SK-N-SH (cell line): ENCODE measurements at regions not wholly inside any gene's neighbourhood (a gene's known extent, or its start where the extent isn't known, plus 50 kb on each side); places are given as distances from the start of the nearest gene placed in this dataset.

Experiments used
- CTCF ChIA-PET: fragments of 300-600, 350-600 bp; formaldehyde crosslinking; extraction: SDS; loops from one replicate; lab custom pipeline; 2021; lab: Yijun Ruan, JAX
- POLR2A ChIA-PET: fragments of 350-600 bp; sonication (Branson Sonifier 250); formaldehyde crosslinking; extraction: SDS; loops from one replicate; lab custom pipeline; 2020; ENCODE audit warnings: antibody characterized with exemption, inconsistent platforms; lab: Yijun Ruan, JAX
- DNase-seq: peaks from one replicate; pipeline ENCODE4 v3.0.0; 2012
- H2AFZ ChIP-seq: fragments of 200-600 bp; sonication (generic); 2 replicates; pipeline ENCODE4 v1.8.1; 2016; ENCODE audit warnings: antibody characterized with exemption, mild to moderate bottlenecking, low read depth
- H3F3A ChIP-seq: fragments of 200-600 bp; sonication (generic); replicated peaks from 2 replicates; pipeline ENCODE3; 2016; ENCODE audit warnings: antibody characterized with exemption, mild to moderate bottlenecking; ENCODE audit not compliant: insufficient read depth
- H3K27ac ChIP-seq, 2 experiments: fragments of 200-500 bp in 1 of 2; fragments of 200-600 bp in 1 of 2; sonication (Bioruptor generic) in 1 of 2; sonication (generic), shearing (Covaris generic) in 1 of 2; 2 replicates each; pipeline versions ENCODE4 v1.5.1 to v1.6.1; 2014 to 2016; ENCODE audit warnings: low read depth in 2 of 2, inconsistent platforms in 1 of 2, low read length in 1 of 2, mild to moderate bottlenecking in 1 of 2, mixed read lengths in 1 of 2
- H3K27me3 ChIP-seq: fragments of 200-600 bp; sonication (generic), shearing (Covaris generic); 2 replicates; pipeline ENCODE4 v1.6.1; 2016; ENCODE audit warnings: mixed run types; ENCODE audit not compliant: insufficient read depth
- H3K36me3 ChIP-seq, 2 experiments: fragments of 200-500 bp in 1 of 2; fragments of 200-600 bp in 1 of 2; sonication (Bioruptor generic) in 1 of 2; sonication (generic) in 1 of 2; replicated peaks in 1 of 2; 2 replicates each; pipeline versions ENCODE3 to v1.5.1; 2014 to 2016; ENCODE audit warnings: low read length in 1 of 2, mild to moderate bottlenecking in 1 of 2; ENCODE audit not compliant: insufficient read depth in 2 of 2, control insufficient read depth in 1 of 2
- H3K4me1 ChIP-seq, 2 experiments: fragments of 200-500 bp in 1 of 2; fragments of 200-600 bp in 1 of 2; sonication (Bioruptor generic) in 1 of 2; sonication (generic), shearing (Covaris generic) in 1 of 2; 2 replicates each; pipeline versions ENCODE4 v1.5.1 to v1.6.1; 2014 to 2016; ENCODE audit warnings: low read depth in 1 of 2, low read length in 1 of 2, mixed run types in 1 of 2; ENCODE audit not compliant: insufficient read depth in 2 of 2, control insufficient read depth in 1 of 2
- H3K4me2 ChIP-seq: fragments of 200-600 bp; sonication (generic), shearing (Covaris generic); 2 replicates; pipeline ENCODE4 v1.6.1; 2017; ENCODE audit warnings: mixed run types
- H3K4me3 ChIP-seq, 2 experiments: fragments of 200-500 bp in 1 of 2; fragments of 200-600 bp in 1 of 2; sonication (Bioruptor generic) in 1 of 2; sonication (generic), shearing (Covaris generic) in 1 of 2; 2 replicates each; pipeline versions ENCODE4 v1.5.1 to v1.8.1; 2014 to 2016; ENCODE audit warnings: low read depth in 2 of 2, inconsistent platforms in 1 of 2, low read length in 1 of 2, mild to moderate bottlenecking in 1 of 2, mixed read lengths in 1 of 2, moderate library complexity in 1 of 2
- H3K79me2 ChIP-seq: fragments of 200-600 bp; sonication (generic); 2 replicates; pipeline ENCODE4 v1.8.1; 2017; ENCODE audit warnings: mild to moderate bottlenecking; ENCODE audit not compliant: insufficient read depth
- H3K9ac ChIP-seq: fragments of 200-600 bp; sonication (generic); 2 replicates; pipeline ENCODE4 v1.6.1; 2017; ENCODE audit warnings: mixed run types
- H3K9me2 ChIP-seq: fragments of 200-600 bp; sonication (generic); 2 replicates; pipeline ENCODE4 v1.6.1; 2017; ENCODE audit warnings: mixed run types
- H3K9me3 ChIP-seq: fragments of 200-600 bp; sonication (generic); 2 replicates; pipeline ENCODE4 v1.6.1; 2017; ENCODE audit warnings: mixed run types, mild to moderate bottlenecking, moderate library complexity
- H4K20me1 ChIP-seq: fragments of 200-600 bp; sonication (generic); 2 replicates; pipeline ENCODE4 v1.6.1; 2017; ENCODE audit warnings: mild to moderate bottlenecking, mixed run types; ENCODE audit not compliant: insufficient read depth
- CHD2 ChIP-seq: fragments of 150-350 bp; IDR thresholded peaks from 2 replicates; pipeline ENCODE4 v1.6.1; 2018; ENCODE audit warnings: low read length; ENCODE audit not compliant: partially characterized antibody
- ELF1 ChIP-seq: IDR thresholded peaks from 2 replicates; pipeline ENCODE4 v1.4.0; 2012
- FOXJ3 ChIP-seq: sonication (generic); formaldehyde crosslinking; IDR thresholded peaks from 2 replicates; pipeline ENCODE4 v1.5.1; 2020; ENCODE audit warnings: mild to moderate bottlenecking, missing genetic modification reagents
- GABPA ChIP-seq: IDR thresholded peaks from 2 replicates; pipeline ENCODE4 v1.4.0; 2012; ENCODE audit warnings: low read depth, mild to moderate bottlenecking
- GATA2 ChIP-seq: sonication (generic); formaldehyde crosslinking; IDR thresholded peaks from 2 replicates; pipeline ENCODE4 v1.5.0; 2020; ENCODE audit warnings: mild to moderate bottlenecking, missing genetic modification reagents
- JUND ChIP-seq: IDR thresholded peaks from 2 replicates; pipeline ENCODE4 v1.4.0; 2012
- MXI1 ChIP-seq: IDR thresholded peaks from 2 replicates; pipeline ENCODE4 v1.6.1; 2012; ENCODE audit warnings: mild to moderate bottlenecking, low read depth, low read length, improper control_type of control experiment
- NRF1 ChIP-seq: IDR thresholded peaks from 2 replicates; pipeline ENCODE4 v1.6.1; 2012; ENCODE audit warnings: low read depth, mild to moderate bottlenecking, low read length
- RFX5 ChIP-seq: IDR thresholded peaks from 2 replicates; pipeline ENCODE4 v1.6.1; 2012; ENCODE audit warnings: mild to moderate bottlenecking, improper control_type of control experiment, low read length
- SIN3A ChIP-seq: IDR thresholded peaks from 2 replicates; pipeline ENCODE4 v1.6.1; 2012; ENCODE audit warnings: low read depth, mild to moderate bottlenecking, low read length, moderate library complexity, borderline replicate concordance
- TCF12 ChIP-seq: IDR thresholded peaks from 2 replicates; pipeline ENCODE4 v1.4.0; 2012
- WGBS: methylation state at CpG from one replicate; pipeline ENCODE4 v1.1.6; 2017; ENCODE audit warnings: low lambda C conversion rate; 5-methylcytosine and 5-hydroxymethylcytosine counted together
- TF ChIP-seq, protein P1 (sequence below): IDR thresholded peaks from 2 replicates; pipeline ENCODE4; 2012
- TF ChIP-seq, protein P2 (sequence below): IDR thresholded peaks from 2 replicates; pipeline ENCODE4 v1.4.0; 2012; ENCODE audit warnings: low read depth, borderline replicate concordance
- TF ChIP-seq, protein P3 (sequence below): IDR thresholded peaks from 2 replicates; pipeline ENCODE4 v1.4.0; 2012; ENCODE audit warnings: low read depth, borderline replicate concordance
- TF ChIP-seq, protein P4 (sequence below): IDR thresholded peaks from 2 replicates; pipeline ENCODE4 v1.4.0; 2012; ENCODE audit warnings: low read depth
- TF ChIP-seq, protein P5 (sequence below): IDR thresholded peaks from 2 replicates; pipeline ENCODE4 v1.6.1; 2012; ENCODE audit warnings: mild to moderate bottlenecking, low read depth, low read length, moderate library complexity

DNA sequence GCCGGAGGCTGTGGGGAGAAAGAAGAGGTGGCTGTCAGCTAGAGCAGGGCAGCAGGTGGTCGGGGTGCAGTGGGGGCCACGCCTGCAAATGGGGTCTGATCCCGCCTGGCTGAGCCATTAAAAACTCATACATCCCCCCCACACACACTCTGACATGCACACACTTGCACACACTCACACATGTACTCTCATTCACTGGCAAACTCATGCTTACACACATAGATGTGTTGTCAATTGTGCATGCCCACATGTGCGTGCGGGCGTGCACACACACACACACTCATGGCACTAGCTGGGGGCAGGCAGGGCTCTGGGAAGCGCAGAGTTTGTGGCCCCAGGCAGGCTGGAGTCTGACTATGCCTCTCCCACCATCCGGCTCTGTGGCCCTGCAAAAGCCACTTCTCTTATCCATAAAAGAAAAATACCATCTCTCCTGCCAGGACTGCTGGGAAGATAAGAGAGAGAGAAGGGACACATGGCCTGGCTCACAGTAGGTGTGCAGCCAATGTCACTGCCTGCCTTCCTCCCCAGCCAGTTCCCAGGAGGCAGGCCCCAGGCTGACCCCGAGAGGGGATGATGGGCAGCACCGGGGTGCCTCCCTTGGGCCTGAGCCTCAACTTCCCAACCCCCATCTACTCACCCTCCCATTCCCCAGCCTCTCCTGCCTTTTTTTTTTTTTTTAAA, 163.5 kb upstream of the LINGO1 start:
- H3K79me2 ChIP-seq, result no peaks in the 10 kb centered on the region
- no peaks in the 10 kb centered on the region for H4K20me1 ChIP-seq
- H3K36me3 ChIP-seq, result no peaks in the 10 kb centered on the region
- H2AFZ ChIP-seq, result no peak overlapping the region
- no peak overlapping the region for H3K4me2 ChIP-seq
- no peak overlapping the region for H3K27ac ChIP-seq
- TF ChIP-seq MXI1, result no peak
- no peak for TF ChIP-seq CHD2
- TF ChIP-seq RFX5, result no peak
- TF ChIP-seq NRF1, result no peak
- TF ChIP-seq, protein P1, sequence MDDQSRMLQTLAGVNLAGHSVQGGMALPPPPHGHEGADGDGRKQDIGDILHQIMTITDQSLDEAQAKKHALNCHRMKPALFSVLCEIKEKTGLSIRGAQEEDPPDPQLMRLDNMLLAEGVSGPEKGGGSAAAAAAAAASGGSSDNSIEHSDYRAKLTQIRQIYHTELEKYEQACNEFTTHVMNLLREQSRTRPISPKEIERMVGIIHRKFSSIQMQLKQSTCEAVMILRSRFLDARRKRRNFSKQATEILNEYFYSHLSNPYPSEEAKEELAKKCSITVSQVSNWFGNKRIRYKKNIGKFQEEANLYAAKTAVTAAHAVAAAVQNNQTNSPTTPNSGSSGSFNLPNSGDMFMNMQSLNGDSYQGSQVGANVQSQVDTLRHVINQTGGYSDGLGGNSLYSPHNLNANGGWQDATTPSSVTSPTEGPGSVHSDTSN, result no peak
- TF ChIP-seq SIN3A, result no peak
- TF ChIP-seq FOXJ3, result no peak
- no peak for TF ChIP-seq ELF1
- TF ChIP-seq, protein P2, sequence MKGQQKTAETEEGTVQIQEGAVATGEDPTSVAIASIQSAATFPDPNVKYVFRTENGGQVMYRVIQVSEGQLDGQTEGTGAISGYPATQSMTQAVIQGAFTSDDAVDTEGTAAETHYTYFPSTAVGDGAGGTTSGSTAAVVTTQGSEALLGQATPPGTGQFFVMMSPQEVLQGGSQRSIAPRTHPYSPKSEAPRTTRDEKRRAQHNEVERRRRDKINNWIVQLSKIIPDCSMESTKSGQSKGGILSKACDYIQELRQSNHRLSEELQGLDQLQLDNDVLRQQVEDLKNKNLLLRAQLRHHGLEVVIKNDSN, result no peak
- TF ChIP-seq TCF12, result no peak
- TF ChIP-seq GATA2, result no peak
- no peak for TF ChIP-seq GABPA
- TF ChIP-seq, protein P3, sequence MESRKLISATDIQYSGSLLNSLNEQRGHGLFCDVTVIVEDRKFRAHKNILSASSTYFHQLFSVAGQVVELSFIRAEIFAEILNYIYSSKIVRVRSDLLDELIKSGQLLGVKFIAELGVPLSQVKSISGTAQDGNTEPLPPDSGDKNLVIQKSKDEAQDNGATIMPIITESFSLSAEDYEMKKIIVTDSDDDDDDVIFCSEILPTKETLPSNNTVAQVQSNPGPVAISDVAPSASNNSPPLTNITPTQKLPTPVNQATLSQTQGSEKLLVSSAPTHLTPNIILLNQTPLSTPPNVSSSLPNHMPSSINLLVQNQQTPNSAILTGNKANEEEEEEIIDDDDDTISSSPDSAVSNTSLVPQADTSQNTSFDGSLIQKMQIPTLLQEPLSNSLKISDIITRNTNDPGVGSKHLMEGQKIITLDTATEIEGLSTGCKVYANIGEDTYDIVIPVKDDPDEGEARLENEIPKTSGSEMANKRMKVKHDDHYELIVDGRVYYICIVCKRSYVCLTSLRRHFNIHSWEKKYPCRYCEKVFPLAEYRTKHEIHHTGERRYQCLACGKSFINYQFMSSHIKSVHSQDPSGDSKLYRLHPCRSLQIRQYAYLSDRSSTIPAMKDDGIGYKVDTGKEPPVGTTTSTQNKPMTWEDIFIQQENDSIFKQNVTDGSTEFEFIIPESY, result no peak
- no peak for TF ChIP-seq JUND
- TF ChIP-seq, protein P4, sequence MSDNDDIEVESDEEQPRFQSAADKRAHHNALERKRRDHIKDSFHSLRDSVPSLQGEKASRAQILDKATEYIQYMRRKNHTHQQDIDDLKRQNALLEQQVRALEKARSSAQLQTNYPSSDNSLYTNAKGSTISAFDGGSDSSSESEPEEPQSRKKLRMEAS, result no peak
- TF ChIP-seq, protein P5, sequence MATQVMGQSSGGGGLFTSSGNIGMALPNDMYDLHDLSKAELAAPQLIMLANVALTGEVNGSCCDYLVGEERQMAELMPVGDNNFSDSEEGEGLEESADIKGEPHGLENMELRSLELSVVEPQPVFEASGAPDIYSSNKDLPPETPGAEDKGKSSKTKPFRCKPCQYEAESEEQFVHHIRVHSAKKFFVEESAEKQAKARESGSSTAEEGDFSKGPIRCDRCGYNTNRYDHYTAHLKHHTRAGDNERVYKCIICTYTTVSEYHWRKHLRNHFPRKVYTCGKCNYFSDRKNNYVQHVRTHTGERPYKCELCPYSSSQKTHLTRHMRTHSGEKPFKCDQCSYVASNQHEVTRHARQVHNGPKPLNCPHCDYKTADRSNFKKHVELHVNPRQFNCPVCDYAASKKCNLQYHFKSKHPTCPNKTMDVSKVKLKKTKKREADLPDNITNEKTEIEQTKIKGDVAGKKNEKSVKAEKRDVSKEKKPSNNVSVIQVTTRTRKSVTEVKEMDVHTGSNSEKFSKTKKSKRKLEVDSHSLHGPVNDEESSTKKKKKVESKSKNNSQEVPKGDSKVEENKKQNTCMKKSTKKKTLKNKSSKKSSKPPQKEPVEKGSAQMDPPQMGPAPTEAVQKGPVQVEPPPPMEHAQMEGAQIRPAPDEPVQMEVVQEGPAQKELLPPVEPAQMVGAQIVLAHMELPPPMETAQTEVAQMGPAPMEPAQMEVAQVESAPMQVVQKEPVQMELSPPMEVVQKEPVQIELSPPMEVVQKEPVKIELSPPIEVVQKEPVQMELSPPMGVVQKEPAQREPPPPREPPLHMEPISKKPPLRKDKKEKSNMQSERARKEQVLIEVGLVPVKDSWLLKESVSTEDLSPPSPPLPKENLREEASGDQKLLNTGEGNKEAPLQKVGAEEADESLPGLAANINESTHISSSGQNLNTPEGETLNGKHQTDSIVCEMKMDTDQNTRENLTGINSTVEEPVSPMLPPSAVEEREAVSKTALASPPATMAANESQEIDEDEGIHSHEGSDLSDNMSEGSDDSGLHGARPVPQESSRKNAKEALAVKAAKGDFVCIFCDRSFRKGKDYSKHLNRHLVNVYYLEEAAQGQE, result no peak
- no peak for DNase-seq
- H3K27me3 ChIP-seq, result peaks cover 17% of the 10 kb centered on the region; the same call in 1 of the 2 replicates
- no peaks in the 10 kb centered on the region for H3F3A ChIP-seq
- POLR2A ChIA-PET, result no interaction called here
- peaks cover 0 to 3% of the 10 kb centered on the region in 2 experiments; a peak in 1 of 4 replicates for H3K4me1 ChIP-seq
- CTCF ChIA-PET, result interaction anchor here (1.7 kb wide), 1 partner anchor 25 kb away, joined by 12 read pairs; no protein-coding TSS in a partner anchor
- H3K9ac ChIP-seq, result no peak overlapping the region
- H3K4me3 ChIP-seq, result no peak overlapping the region
- 54% methylated on average over 9 of the region's 11 CpGs for WGBS
- H3K9me3 ChIP-seq, result no peaks in the 10 kb centered on the region
- H3K9me2 ChIP-seq, result no peaks in the 10 kb centered on the region
